ENCODE measurements at regions not wholly inside any gene's neighbourhood (a gene's known extent, or its start where the extent isn't known, plus 50 kb on each side); places are given as distances from the start of the nearest gene placed in this dataset.

GRCh38 chr9:65410926-65411325 is 125.9 kb upstream of the FOXD4L5 start:
- H3K4me3 ChIP-seq = no peak overlapping the region
- Mint-ChIP-seq H3K4me3 (no peak overlapping the region), H3K27me3 (ENCODE audit: insufficient read depth, low read depth, poor library complexity) (peaks cover 6% of the 10 kb centered on the region), H3K9me3 (peaks cover 94% of the 10 kb centered on the region), H3K4me1 (no peaks in the 10 kb centered on the region), H3K27ac (no peak overlapping the region), H3K36me3 (ENCODE audit: low read depth) (peaks cover 51% of the 10 kb centered on the region)
- H3K79me2 ChIP-seq (replicated peaks; ENCODE audit: insufficient read depth) = no peaks in the 10 kb centered on the region
- no peaks in the 10 kb centered on the region for H3K4me1 ChIP-seq (ENCODE audit: insufficient read depth)
- H3K9me2 ChIP-seq (ENCODE audit: insufficient read depth) = no peaks in the 10 kb centered on the region
- H3K4me2 ChIP-seq = no peak overlapping the region
- H4K20me1 ChIP-seq (replicated peaks; ENCODE audit: insufficient read depth) = no peaks in the 10 kb centered on the region
- ATAC-seq (no peak), DNase-seq (ENCODE audit: low spot score) (no peak)
- H3F3A ChIP-seq (replicated peaks; ENCODE audit: low read depth) = no peaks in the 10 kb centered on the region
- TF ChIP-seq ZNF331 (CRISPR knock-in tag; IDR thresholded peaks at IDR 0.05; ENCODE audit: low read depth) (no peak), CTCF (conservative IDR thresholded peaks at IDR 0.05; ENCODE audit: low read depth in 2 of 2) (no peak), POLR2AphosphoS5 (IDR thresholded peaks at IDR 0.05; ENCODE audit: low read depth) (no peak), EZH2 (IDR thresholded peaks at IDR 0.05; ENCODE audit: low read depth, unreplicated experiment) (no peak), EZH2phosphoT487 (IDR thresholded peaks at IDR 0.05; ENCODE audit: unreplicated experiment) (no peak), ZNF462 (CRISPR knock-in tag; IDR thresholded peaks at IDR 0.05) (no peak), REST (IDR thresholded peaks at IDR 0.05; ENCODE audit: unreplicated experiment) (no peak), STAT1 (IDR thresholded peaks at IDR 0.05; ENCODE audit: unreplicated experiment) (no peak), ETS1 (IDR thresholded peaks at IDR 0.05) (no peak), CREB1 (CRISPR knock-in tag; IDR thresholded peaks at IDR 0.05; ENCODE audit: low read depth) (no peak), ZNF114 (CRISPR knock-in tag; IDR thresholded peaks at IDR 0.05) (no peak), JUNB (IDR thresholded peaks at IDR 0.05; ENCODE audit: unreplicated experiment) (no peak), NANOG (IDR thresholded peaks at IDR 0.05; ENCODE audit: borderline replicate concordance) (no peak)
- H3K27me3 ChIP-seq (ENCODE audit: insufficient read depth) = no peaks in the 10 kb centered on the region
- no peak overlapping the region for H2AFZ ChIP-seq
- H3K36me3 ChIP-seq (ENCODE audit: insufficient read depth) = no peaks in the 10 kb centered on the region
- no peak overlapping the region for H3K27ac ChIP-seq (ENCODE audit: low read depth)

Data from GM23338 (cell line).